AG09309 (cell line): ENCODE measurements at regions not wholly inside any gene's neighbourhood (a gene's known extent, or its start where the extent isn't known, plus 50 kb on each side); places are given as distances from the start of the nearest gene placed in this dataset.

ENCODE experiments used
- DNase-seq: peaks from one replicate; pipeline ENCODE4 v3.0.0-alpha.2; 2010; ENCODE audit warnings: low read depth
- H3K4me3 ChIP-seq: 2 replicates; pipeline ENCODE4 v1.5.1; 2011; ENCODE audit warnings: mild to moderate bottlenecking, low read depth, low read length, moderate library complexity; ENCODE audit not compliant: control insufficient read depth
- CTCF ChIP-seq: IDR thresholded peaks from 2 replicates; pipeline ENCODE4 v1.5.1; 2011; ENCODE audit warnings: mild to moderate bottlenecking, low read depth, low read length, inconsistent platforms; ENCODE audit not compliant: insufficient read depth, control insufficient read depth; ENCODE audit errors: missing control alignments

GRCh38 chr1:220341126-220341525 is 68.9 kb upstream of the RAB3GAP2 start:
- DNase-seq, result no peak
- H3K4me3 ChIP-seq, result no peak overlapping the region
- no peak for TF ChIP-seq CTCF

GRCh38 chr1:220339581-220339980 is 67.3 kb upstream of the RAB3GAP2 start:
- no peak for DNase-seq
- H3K4me3 ChIP-seq, result no peak overlapping the region
- no peak for TF ChIP-seq CTCF

- no peak for TF ChIP-seq CTCF
- no peak overlapping the region for H3K4me3 ChIP-seq
- no peak for DNase-seq
These were observed 66.5 kb upstream of the RAB3GAP2 start for GRCh38 chr1:220338759-220339158.

GRCh38 chr1:220336391-220337031 is 64.3 kb upstream of the RAB3GAP2 start:
- no peak overlapping the region for H3K4me3 ChIP-seq
- DNase-seq, result no peak
- TF ChIP-seq CTCF, result no peak

GRCh38 chr1:220335668-220336067 is 63.4 kb upstream of the RAB3GAP2 start:
- no peak for TF ChIP-seq CTCF
- no peak overlapping the region for H3K4me3 ChIP-seq
- DNase-seq, result no peak

- TF ChIP-seq CTCF, result no peak
- no peak for DNase-seq
- H3K4me3 ChIP-seq, result no peak overlapping the region
These were observed 59.1 kb upstream of the RAB3GAP2 start for GRCh38 chr1:220331318-220331717.
